GM21528 (cell line): ENCODE measurements at regions not wholly inside any gene's neighbourhood (a gene's known extent, or its start where the extent isn't known, plus 50 kb on each side); places are given as distances from the start of the nearest gene placed in this dataset.
"Not testable (repeated sequence)": the region's sequence is repeated elsewhere in the genome, so short reads cannot be mapped to it uniquely, and the experiment has no call there.

Experiments used
- ATAC-seq: cut with Tn5 transposase; IDR thresholded peaks from one replicate; pipeline ENCODE4 v1.9.1; 2021; ENCODE audit warnings: mild to moderate bottlenecking, moderate library complexity; ENCODE audit not compliant: unreplicated experiment, low FRiP score

DNA sequence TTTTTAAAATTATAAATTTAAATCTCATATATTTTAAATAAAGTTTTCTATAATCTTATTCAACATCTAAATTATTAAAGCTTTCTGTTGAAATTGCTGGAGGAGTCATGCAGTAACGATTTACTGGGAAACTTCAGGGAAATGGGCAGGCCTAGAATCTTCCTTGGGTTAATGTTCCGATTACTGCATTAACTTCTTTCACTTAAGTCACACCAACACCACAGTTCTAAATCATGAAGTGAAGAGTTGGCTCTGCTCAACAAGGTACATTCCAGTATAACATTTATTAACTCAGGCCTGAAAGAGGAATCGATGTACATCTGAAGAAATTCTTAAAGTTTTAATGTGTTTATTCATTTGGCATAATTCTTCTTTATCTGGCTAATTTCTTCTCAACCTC lies 244.3 kb downstream of the CCER1 start:
- no peak for ATAC-seq

- no peak for ATAC-seq
These were observed 248.9 kb downstream of the CCER1 start for GRCh38 chr12:90706036-90706435.

DNA sequence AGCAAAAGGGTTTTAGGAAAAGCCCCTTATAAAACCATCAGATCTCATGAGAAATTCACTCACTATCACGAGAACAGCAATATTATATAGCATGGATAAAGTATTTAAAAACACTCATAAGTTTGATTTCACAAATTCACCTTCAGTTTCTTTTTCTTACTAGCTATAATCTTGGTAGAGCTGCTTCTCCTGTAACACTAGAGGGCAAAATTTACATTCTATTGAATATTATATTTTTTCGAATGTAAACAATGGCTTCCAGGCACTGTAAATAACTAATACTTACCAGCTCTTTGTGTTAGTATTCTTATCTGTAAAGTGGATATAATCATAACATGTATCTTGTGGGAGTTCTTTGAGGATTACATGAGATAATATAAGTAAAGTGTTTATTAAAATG lies 259.6 kb downstream of the CCER1 start:
- no peak for ATAC-seq

DNA sequence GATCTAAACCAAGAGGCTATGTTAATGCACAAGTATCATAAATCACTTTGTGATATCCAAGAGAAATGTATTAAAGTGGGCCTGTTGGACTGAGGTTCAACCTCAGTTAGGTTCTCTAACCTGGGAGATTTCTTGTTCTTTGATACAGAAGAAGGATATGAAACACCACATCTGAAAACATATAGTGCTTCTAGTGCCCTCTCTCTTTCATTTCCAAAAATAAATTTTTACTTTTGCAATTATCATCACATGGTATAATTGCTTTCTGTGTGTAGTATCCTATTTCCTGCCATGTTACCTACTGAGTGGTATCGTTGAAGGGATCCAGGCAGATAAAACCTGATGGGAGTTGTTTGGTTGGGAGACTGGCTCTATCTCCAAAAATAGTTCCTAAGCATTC lies 264.9 kb downstream of the CCER1 start:
- no peak for ATAC-seq

DNA sequence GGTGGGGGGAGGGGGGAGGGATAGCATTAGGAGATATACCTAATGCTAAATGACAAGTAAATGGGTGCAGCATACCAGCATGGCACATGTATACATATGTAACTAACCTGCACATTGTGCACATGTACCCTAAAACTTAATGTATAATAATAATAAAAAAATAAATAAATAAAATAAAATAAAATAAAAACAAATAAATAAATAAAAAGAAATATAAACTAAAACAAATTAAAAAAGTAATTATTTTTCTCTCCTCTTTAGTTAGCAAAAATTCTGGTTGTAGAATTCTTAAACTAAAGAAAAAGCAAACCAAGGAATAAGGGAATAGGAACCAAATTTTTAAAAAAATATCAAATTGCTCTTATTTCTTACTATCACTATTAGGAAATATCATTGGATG lies 267.3 kb downstream of the CCER1 start:
- ATAC-seq = not testable (repeated sequence)

GRCh38 chr12:90683871-90684270 lies 271.1 kb downstream of the CCER1 start:
- no peak for ATAC-seq

DNA sequence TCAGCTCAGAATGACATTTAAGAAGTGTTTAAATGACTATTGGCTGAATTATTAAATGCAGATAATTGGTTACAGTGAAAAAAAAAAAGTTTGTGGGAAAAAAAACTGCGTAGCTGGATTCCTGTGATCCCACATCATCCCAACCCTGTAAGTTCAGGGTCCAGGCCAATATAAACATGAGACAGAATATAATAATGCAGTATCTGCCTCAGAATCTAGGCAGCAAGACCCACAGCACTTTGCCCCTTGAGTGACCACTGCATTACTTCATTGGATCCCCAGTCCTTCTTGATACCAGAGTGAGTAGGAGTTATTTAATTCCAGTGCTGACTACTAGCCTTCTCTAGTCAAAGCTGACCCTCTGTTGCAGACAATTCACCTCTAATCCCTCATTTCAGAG lies 272.6 kb downstream of the CCER1 start:
- no peak for ATAC-seq

GRCh38 chr12:90679674-90680073 lies 275.3 kb downstream of the CCER1 start:
- no peak for ATAC-seq

- no peak for ATAC-seq
These were observed 277.4 kb downstream of the CCER1 start for GRCh38 chr12:90677552-90677951.

DNA sequence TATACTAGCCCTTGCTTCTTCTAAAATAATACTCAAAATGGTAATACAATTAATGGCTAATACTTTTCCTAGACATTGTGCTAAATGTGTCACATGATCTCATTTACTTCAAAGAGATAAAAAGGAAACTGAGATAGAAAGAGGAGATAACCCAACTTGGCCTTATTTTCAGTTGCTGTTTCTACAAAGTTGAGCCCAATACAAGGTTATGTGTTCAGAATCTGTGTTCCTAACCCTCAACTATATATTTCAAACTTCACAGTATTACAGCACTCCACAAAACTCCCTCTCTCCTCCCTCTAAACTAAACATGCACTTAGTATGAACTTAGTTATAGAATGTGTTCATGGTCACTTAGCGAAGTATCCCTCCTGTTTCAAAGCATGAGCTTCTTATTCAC lies 277.9 kb downstream of the CCER1 start:
- ATAC-seq = no peak

GRCh38 chr12:90675106-90675505 lies 279.9 kb downstream of the CCER1 start:
- ATAC-seq = no peak

DNA sequence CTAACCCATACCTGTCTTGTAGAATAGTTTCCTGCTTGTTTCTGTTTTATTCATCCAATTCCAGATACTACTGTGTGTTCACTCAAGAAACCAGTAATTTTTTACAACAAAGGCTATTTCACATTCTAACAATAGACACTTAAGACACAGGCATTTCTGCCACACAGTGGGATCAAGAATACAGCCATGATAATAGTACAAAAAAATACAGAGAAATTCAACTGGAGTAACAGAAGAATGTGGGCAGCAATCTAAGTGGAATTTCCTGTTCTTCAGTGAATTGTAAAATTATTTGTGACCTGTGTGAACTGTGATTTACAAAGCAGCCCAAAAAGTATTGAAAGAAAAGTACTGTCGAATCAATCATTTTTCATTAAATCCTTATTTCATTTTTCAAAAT lies 282.9 kb downstream of the CCER1 start:
- ATAC-seq = no peak

DNA sequence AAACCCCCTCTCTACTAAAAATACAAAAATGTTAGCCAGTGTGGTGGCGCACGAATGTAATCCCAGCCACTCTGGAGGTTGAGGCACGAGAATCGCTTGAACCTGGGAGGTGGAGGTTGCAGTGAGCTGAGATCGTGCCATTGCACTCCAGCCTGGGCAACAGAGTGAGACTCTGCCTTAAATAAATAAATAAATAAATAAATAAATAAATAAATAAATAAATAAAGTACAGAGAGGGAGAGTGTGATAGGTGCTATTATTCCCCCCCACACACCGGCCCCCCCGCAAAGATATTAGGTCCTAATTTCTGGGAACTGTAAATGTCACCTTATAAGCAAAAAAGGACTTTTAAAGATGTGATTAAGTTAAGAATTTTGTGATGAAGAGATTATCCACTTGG lies 291.0 kb downstream of the CCER1 start:
- not testable (repeated sequence) for ATAC-seq

GRCh38 chr12:90659060-90659459 lies 295.9 kb downstream of the CCER1 start:
- ATAC-seq = no peak

DNA sequence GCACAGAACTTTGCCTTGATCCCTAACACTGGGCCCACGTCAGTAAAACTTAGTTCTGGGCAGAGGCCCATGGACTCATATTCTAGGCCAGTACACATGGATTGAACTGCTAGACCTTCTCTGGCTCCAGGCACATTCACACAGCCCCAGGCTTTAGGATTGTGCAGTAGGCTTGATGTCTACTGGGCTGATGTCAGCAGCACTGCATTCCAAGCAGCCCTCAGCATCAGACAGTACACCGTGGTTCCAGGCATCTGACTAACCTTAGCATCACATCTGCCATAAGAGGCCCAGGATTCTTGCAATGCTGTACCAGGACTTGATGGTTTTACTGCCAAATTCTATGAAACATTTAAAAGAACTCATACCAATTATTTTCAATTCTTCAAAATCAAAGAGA lies 301.9 kb downstream of the CCER1 start:
- ATAC-seq = no peak

DNA sequence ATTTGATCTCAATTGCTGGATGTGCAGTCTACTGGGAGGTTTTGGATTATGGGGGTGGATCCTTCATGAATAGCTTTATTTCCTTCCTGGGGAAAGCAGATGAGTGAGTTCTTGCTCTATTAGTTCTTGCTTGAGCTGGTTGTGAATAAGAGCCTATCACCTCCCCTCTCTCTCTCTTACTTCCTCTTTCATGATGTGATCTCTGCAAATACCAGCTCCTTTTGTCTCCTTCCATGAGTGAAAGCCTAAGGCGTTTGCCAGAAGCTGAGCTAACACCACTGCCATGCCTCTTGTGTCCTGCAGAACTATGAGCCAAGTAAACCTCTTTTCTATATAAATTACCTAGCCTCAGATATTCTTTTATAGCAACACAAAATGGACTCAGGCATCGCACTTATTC lies 302.7 kb downstream of the CCER1 start:
- no peak for ATAC-seq

GRCh38 chr12:90645181-90645580 lies 309.8 kb downstream of the CCER1 start:
- no peak for ATAC-seq

- ATAC-seq = no peak
These were observed 323.3 kb downstream of the CCER1 start for GRCh38 chr12:90631591-90632212.

GRCh38 chr12:90630006-90630405 lies 325.0 kb downstream of the CCER1 start:
- no peak for ATAC-seq

- no peak for ATAC-seq
These were observed 326.8 kb downstream of the CCER1 start for GRCh38 chr12:90628213-90628612.

DNA sequence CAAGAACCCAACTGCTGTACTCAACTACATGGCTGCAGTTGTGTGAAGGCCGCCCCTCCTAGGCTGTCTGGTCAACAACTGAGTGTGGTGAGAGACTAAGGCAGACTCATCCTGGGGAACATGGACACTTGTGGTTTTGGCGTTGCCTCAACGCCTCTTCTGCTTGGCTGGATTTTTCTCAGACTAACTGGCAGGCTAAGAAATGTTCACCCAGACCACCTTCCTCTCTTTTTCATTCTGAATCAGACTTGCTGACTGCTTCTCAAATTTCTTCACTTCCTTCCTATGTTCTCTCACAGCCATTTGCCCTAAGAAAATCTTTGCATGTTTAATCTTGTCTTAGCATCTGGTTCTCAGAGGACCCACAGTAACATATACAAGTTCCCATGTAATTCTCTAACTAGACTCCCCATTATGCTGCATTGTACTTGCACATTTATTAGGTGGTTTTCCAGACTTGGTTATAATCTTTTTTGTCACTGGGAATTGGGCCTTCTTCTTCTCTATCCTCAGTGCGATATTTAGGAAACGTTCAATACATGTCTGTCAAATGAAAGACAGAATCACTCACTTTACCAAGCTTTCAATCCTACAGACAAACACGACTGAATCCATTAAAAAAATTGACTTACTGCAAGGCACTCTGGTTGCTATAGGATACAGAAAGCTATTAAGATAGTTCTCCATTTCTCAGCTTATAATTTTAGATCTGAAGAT lies 327.6 kb downstream of the CCER1 start:
- ATAC-seq = no peak

DNA sequence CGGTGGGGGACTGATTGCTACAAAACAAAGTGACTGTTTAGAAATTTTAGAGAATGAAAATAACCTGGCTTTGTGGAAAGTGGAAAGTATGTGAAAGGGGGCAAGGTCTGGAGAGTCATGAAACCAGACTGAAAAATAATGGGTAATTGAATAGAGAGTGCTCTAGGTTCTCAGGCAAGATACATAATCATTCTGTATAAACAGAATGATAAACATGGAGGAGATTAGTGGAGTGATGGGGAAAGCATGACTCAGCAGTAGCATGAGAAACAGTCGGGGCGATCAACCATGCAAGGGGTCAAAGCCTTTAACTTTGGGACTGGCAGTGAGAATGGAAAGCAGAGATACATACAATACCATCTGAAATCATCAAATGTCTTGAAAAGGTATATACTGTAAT lies 332.5 kb downstream of the CCER1 start:
- no peak for ATAC-seq
